GM03348 (cell line): ENCODE measurements at regions not wholly inside any gene's neighbourhood (a gene's known extent, or its start where the extent isn't known, plus 50 kb on each side); places are given as distances from the start of the nearest gene placed in this dataset.

Source experiments
- DNase-seq: peaks from one replicate; pipeline ENCODE4 v3.0.0; 2012; ENCODE audit warnings: low spot score

DNA sequence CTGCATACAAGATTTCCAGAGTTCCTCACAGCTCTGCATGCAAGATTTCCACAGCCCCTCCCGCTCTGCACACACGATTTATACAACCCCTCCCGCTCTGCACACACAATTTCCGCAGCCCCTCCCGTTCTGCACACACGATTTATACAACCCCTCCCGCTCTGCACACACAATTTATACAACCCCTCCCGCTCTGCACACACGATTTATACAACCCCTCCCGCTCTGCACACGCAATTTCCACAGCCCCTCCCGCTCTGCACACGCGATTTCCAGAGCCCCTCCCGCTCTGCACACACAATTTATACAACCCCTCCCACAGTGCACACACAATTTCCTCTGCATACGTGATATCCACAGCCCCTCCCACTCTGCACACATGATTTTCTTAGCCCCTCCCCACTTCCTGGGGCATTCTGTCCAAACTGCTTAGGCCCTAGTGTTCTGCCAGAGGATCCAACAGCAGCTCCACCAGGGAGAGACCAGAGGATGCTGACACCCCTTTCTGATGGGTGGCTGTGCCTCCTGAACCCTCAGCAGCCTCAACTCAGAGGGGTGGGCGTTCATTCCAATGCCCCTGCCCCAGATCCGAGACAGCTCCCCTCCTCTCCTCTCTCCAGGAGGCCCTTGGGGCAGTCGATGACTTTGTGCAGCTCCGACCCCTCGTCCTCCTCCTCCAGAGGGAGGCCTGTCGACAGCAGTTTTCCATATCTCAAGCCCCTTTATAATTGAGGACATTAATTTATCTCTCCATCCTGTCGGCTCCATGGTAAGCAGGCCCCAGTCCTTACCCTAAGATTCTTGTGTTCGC, 671.7 kb downstream of the BRD1 start:
- no peak for DNase-seq

GRCh38 chr22:49155039-49155769, 672.5 kb downstream of the BRD1 start:
- no peak for DNase-seq

- no peak for DNase-seq
These were observed 673.2 kb downstream of the BRD1 start for GRCh38 chr22:49154433-49154832.

DNA sequence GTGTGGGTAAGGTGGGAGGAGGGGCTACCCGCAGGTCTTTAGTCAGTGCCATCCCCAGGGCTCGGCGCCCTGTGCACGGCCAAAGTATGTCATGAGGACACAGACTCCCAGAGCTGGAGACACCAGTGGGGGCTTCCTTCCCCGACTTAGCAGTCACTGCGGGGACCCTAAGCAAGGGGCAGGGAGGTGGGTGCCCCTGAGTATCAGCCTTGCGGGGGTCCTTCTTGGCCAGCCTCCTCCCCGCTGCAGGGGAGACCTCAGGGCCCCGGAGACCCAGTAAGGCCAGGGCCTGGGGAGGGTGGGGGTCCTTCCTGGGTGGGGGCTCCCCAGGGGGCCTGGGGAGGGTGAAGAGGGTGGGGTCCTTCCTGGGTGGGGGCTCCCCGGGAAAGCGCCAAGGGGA, 673.8 kb downstream of the BRD1 start:
- no peak for DNase-seq

GRCh38 chr22:49152939-49153770, 674.5 kb downstream of the BRD1 start:
- DNase-seq = no peak

- DNase-seq = no peak
These were observed 675.3 kb downstream of the BRD1 start for GRCh38 chr22:49152127-49152938.

- DNase-seq = no peak
These were observed 676.2 kb downstream of the BRD1 start for GRCh38 chr22:49151256-49152126.

- no peak for DNase-seq
These were observed 676.9 kb downstream of the BRD1 start for GRCh38 chr22:49150801-49151221.

DNA sequence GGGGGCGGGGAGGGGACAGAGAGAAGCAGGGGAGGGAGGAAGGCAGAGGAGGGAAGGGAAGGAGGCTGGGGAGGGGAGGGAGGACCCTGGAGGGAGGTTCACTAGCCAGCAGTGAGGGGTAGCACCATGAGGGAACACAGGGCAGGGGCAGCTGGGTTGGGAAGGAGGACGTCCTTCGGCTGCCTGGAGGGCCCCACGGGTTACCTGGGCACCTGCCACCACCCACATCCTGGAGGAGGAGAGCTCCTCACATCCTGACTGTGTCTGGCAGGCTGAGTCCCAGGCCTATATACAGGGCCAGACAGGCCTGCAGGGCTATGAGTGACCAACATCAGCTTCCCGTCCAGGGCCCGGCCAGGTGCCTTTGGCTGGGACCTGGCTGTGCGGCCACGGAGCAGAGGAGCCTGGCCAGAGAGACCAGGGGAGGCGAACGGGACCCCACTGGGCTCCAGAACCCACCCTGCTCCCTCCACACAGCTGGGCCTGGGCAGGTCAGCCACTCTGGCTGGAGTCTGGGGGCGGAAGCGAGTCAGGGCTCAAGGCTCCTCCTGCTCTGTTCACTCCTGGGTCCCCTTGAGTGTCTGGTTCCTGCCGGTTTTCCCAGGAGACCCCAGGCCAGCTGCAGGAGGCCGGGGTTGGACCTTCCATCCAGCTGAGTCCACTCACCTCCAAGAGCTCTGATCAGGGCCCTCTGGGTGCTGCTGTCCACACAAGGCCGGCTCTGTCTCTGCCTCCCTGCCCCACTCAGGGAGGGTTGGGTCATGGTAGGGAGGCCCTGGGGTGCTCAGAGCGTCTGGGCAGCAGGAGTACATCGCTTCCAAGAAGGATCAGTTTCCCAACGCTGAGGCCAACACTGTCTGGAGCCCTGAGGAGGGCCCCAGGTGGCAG, 677.7 kb downstream of the BRD1 start:
- DNase-seq = no peak

GRCh38 chr22:49148895-49149418, 678.7 kb downstream of the BRD1 start:
- DNase-seq = no peak

DNA sequence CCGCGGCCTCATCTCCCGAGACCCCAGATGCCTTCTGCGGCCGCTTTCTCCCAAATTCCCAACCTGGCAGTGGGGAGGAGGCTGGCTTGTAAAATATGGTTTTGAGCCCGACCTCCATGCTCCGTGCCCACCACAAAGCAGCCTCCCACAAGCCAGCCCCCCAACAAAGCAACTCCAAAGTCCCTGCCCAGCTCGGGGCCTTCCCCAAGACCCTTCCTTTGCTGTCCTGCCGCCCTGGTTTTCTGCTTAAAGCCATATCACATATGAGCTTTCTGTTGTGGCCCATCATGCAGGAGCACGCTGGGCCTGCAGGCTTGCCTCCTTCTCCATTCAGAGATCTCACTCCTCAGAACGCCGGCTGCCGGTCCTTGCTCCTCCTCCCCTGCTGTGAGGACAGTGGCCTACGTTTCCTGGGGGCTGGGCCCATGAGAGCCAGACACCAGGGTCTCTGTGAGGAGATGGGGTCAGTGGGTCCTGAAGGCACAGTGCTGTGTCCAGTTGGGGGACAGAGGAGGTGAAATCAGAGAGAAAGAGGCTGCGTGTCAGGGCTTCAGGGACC, 680.0 kb downstream of the BRD1 start:
- no peak for DNase-seq

DNA sequence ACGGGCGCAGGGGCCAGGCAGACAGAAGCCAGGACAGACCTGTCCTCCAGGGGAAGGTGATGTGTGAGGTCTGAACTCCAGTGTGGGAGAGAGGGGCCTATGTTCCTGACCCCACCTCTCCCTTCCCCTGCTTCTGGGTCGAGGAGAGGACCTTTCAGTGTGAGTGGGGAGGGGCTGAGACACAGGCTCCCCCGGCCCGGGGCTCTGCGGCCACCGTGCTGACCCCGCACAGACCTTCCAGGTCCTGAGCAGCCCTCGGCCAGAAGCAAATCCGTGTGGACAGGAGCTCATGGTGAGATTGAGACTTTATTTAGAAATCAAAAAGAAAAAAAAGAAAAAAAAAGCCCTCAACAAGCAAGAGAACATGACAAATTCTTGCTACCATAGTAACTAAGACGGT, 680.5 kb downstream of the BRD1 start:
- no peak for DNase-seq

- DNase-seq = no peak
These were observed 681.2 kb downstream of the BRD1 start for GRCh38 chr22:49146511-49146910.

- DNase-seq = no peak
These were observed 683.9 kb downstream of the BRD1 start for GRCh38 chr22:49143812-49144211.

- no peak for DNase-seq
These were observed 684.8 kb downstream of the BRD1 start for GRCh38 chr22:49142891-49143290.

- no peak for DNase-seq
These were observed 685.4 kb downstream of the BRD1 start for GRCh38 chr22:49142296-49142695.

- DNase-seq = no peak
These were observed 685.9 kb downstream of the BRD1 start for GRCh38 chr22:49141761-49142160.

DNA sequence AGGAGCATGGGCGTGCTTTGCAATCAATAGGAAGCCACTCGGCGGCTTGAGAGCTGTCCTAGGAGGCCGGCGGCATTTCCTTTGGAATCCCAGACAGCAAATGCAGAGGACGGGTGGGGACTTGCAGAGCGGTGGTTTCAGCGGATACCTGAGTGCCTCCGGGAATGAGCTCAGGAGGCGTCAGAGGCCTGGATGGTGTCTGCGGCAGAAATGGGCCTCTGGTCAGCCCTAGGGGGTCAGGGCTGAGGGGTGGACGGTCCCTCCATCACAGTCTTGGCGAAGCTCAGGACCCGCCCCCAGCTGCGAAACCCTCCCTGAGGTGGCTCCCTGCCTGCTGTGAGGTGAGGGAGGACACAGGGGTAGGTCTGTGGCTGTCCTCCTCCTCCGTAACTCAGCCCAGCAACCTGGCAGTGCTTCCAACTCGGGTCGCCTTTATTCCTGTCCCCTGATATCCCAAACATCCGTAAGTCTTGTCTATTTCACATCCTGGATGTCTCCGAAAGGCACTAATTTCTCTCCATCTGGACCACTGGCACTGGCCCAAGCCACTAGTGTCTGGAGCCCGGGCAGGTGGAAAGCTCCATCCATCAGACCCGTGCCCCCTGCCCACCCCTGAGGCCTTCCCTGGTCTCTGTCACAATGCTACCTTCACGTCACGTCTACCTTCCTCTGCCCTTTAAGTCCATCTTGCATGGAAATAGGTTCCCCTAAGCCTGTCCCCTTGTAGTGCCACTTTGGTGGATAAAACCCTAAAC, 686.6 kb downstream of the BRD1 start:
- no peak for DNase-seq
